CD4-positive, alpha-beta T cell treated with Interleukin-10 for 1 hour (primary cell): ENCODE measurements at regions not wholly inside any gene's neighbourhood (a gene's known extent, or its start where the extent isn't known, plus 50 kb on each side); places are given as distances from the start of the nearest gene placed in this dataset.
"Not testable (repeated sequence)": the region's sequence is repeated elsewhere in the genome, so short reads cannot be mapped to it uniquely, and the experiment has no call there.

Source experiments
- DNase-seq: peaks from one replicate; pipeline ENCODE4 v3.0.0-alpha.2; 2020

DNA sequence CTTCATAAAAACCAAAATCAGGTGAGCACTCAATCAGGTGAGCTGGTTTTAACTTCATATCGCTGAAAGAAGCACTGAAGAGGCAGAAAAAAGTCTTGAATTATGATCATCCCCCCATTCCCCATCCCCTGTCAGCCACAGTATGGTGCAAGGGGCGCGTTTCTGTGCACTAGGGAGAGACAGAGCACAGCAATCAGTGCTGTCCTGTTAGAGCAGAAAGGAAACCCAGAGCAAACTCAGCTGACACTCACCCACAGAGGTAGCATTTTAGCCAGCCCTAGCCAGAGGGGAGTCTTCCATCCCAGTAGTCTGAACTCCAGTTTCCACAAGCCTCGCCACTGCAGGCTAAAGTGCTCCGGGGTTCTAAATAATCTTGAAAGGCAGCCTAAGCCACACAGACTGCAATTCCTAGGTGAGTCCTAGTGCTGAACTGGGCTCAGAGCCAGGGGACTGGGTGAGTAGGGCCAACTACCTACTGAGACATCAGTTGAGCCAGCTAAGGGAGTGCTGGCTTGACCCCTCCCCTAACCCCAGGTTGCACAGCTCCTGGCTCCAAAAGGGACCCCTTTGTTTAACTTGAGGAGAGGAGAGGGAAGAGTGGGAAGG, 1352.6 kb upstream of the GJE1 start:
- DNase-seq, result no peak

DNA sequence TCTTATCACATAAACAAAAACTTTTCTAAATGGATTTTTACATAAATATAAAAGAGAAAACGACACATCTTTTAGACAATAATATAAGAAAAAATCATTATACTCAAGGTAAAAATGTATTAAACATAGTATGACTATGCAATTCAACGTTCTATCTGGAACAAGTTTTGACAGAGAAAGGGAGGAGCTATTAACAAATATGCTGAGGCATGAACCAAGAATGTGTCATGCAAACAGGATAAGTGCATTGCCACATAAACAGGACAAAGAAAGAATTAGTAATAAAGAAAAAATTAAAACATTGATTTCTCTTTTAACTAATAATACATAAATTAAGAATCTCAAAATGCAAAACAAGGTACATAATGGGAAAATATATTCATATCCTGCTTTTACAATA, 1353.4 kb upstream of the GJE1 start:
- no peak for DNase-seq

DNA sequence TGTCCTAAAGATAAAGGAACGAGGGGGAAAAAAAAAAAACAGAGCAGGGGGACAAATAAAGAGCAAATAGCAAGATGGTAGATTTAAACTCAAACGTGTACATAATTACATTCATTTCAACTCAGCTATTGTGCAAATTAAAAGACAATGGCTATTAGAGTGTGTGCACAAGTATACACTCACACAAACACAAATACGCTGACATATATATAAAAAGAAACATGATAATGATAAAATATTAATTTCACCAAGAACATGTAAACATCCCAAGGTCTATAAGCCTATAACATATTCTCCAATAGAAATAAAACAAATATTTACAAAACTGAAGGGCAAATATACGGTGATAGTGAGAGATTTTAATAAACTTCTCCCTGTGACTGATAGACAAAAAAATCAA, 1354.9 kb upstream of the GJE1 start:
- DNase-seq, result no peak

DNA sequence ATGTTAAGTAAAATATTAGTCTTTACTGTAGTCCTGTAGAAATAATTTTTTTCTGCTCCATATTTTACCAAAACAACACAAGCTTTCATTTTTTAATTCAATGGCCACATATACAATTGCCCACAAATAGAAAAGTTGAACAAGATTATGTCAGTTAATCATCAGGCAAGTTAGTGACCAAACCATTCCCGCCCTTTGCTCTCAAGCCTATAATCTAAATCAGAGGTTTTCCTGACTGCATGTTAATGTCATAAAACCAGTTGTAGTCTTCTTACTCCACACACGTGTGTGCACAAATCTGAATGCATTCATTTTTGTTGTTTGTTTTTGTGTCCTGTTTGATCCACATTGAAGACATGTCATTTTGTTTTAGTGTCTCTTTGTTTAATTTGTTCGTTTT, 1357.7 kb upstream of the GJE1 start:
- no peak for DNase-seq

DNA sequence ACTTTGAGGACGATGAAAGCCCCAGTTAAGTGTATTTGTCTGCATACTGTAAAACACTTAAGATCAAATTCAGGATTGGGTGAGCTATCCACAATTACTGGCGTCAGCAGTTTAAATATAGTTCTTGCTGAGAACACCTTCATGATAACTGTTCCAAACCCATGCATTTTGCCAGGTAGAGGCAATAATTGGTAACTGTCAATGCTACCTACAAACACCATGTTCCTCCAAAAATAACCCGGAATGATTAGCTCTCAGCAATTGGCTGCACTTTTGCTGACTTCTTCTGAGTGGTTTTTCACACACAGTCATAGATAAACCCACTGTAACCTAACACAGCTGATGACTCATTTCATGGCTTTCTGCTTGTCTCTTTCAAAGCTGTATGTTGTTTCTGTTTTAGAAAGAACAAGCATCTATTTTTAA, 1358.6 kb upstream of the GJE1 start:
- no peak for DNase-seq

DNA sequence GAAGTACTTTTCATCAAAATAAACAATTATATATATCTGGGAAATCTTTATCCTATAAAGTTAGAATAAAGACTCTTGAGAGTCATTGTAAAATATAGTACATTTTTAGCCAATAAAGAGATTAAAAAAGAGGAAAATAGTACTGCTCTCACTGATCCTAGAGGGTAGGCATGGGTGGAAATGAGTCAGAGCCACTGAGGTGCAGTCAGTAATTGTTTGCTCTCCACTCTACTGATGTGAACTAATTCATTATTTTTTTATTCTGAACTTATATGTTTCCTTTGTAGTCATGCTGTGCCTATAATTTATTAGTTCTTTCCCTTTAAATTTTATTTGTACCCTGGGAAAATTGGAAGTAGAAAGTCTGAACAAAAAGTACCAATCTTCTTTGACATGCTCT, 1359.4 kb upstream of the GJE1 start:
- no peak for DNase-seq

DNA sequence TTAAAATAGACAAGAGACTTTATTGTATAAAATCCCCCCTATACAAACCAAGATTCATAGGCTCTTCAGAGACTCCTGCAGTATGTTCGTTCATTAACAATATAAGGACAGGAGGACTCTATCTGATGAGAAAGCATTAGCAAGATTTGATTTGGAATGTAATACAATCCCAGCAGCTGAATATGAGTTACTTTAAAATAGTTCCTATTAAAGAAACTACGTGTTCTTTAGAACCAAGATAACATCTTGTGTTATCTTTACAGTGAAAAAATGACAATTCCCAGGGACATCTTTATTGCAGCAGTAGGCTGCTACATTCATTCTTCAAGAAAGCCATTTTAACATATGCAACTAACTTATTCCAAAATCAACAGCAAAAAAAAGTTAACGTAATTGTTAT, 1360.1 kb upstream of the GJE1 start:
- DNase-seq, result no peak

DNA sequence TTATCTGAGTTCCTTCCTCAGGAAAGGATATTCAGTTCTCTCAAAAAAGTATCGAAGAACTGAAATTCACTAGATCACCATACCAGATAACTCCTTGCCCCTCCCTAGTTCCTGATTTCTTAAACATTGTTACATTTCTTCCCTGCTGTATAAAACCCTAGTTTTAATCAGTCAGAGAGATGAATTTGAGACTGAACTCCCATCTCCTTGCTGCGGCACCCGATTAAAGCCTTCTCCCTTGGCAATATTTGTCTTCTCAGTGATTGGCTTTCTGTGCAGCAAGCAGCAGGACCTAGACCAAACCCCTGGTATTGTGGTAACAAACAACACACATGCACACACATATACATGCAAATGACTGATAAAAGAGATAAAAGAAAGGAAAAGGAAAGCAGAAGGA, 1364.6 kb upstream of the GJE1 start:
- no peak for DNase-seq

DNA sequence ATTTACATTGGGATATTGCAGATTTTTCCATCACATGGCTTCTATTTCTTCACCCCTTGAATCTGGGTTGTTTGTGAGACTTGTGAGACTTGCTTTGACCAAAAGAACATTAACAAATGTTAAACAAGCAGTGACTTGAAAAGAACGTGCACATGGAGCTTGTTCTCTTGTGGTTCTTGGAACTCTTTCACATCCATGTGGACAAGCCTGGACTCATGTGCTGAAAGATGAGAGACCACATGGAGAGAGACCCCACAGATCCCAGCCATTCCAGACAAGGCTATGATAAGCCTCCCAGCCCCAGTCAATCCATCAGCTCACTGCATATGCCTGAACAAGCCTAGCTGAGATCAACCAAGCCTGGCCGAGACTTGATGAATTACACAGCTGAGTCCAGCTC, 1365.7 kb upstream of the GJE1 start:
- no peak for DNase-seq

DNA sequence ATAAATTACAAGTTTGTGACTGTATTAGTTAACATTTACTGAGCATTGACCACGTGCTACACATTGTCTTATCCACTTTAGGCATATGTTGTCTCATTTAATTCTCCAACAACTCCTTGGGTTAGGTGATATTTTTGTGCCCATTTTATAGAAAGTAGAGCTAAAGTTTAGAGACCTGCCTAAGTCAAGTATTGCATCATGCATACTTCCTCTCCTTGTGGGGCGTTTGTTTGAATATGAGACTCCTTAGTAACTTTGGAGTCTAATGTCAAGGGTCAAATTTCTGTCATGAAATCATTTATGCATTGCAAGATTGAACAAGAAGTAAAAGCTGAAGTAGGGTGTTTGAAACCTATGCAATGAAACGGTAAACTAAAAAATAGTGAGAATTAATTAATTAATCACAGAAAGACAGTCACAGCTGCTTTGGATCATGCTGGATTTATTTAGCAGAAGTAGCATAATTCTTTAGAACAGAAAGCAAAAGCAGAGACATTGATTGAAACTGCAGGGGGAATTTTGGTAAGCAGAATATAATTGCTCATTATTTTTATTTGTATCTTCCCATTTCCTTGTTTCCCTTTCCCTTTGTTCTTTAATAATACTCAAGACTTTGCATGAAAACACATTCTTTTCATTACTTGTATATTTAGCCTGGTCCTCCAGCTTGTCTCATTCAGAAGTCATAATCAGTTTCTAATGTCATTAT, 1374.4 kb upstream of the GJE1 start:
- DNase-seq, result no peak

DNA sequence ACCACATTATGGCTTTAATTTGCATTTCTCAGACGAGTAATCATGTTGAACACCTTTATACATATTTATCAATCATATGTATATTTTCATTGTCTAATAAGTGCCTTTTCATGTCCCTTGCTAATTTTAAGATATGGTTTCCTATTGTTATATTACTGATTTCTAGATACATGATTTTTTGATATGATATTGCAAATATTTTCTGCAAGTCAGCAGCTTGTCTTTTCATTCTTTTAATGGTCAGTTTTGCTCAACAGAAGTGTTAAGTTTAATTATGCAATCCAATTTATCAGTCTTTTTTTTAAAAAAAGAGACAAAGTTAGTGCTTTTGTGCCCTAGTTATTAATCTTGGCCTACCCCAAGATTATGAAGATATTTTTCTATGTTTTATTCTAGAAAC, 1377.8 kb upstream of the CITED2 start:
- no peak for DNase-seq

DNA sequence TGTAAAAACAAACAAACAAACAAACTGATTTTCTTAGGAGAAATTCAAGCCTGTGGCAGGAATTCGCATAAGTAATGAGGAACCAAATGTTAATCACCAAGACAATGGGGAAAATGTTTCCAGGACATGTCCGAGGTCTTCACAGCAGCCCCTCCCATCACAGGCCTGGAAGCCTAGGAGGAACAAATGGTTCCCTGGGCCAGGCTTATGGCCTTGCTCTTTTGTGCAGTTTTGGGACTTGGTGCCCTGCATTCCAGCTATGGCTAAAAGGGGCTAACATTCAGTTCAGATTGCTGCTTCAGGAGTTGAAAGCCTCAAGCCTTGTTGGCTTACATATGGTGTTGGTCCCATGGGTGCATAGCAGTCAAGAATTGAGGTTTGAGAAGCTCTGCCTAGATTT, 1372.7 kb upstream of the CITED2 start:
- DNase-seq, result no peak

DNA sequence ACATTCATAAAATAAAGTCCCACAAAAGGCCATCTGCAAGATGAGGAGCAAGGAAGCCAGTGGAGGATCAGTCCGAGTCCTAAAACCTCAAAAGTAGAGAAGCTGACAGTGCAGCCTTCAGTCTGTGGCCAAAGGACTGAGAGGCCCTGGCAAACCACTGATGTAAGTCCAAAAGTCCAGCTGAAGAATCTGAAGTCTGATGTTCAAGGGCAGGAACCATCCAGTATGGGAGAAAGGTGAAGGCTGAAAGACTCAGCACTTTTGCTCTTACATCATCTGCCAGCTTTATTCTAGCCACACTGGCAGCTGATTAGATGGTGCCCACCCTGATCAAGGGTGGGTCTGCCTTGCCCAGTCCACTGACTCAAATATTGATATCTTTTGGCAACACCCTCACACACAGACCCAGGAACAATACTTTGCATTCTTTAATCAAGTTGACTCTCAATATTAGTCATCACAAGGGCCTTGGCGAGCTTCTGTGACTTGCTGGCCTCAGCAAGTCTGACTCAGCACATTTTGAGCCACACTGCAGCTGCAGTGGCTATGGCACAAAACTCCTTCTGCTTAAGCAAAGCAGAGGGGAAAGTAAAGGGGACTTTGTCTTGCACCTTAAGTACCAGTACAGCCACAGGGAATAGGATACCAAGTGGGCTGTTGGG, 1370.3 kb upstream of the CITED2 start:
- no peak for DNase-seq

DNA sequence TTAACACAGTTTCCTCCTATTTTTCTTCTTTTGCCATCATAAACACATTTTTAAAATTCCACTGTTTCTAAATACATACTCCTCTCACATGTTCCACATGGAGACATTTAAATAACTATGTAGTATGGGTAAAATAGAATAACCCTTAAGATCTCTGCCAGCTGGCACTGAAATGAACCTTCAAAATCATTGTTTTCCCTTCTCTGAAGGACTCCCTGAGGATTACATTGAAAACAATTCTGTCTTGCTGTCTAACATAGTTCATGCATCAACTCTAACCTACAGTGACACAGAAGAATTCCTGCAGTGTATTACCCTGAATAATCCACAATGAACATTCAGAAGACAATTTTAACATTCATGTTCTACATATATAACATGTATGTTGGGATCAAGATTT, 1361.8 kb upstream of the CITED2 start:
- no peak for DNase-seq

DNA sequence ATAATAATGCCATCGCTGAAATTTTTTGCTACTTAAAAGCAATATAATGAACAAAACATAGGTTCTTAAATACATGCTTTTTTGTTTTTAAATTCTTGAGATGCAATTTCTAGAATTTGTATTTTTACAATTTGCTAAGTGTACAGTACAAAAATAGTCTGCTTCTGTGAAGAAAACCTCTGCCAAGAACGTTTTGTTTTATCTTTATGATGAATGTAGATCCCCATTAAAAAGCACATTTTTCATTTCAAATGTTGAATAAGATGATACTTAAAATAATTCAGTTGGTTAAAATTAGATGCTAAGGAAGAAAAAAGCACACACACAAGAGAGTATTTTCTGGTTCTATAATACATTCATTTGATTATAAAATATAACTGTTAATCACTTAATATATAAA, 1358.5 kb upstream of the CITED2 start:
- no peak for DNase-seq

DNA sequence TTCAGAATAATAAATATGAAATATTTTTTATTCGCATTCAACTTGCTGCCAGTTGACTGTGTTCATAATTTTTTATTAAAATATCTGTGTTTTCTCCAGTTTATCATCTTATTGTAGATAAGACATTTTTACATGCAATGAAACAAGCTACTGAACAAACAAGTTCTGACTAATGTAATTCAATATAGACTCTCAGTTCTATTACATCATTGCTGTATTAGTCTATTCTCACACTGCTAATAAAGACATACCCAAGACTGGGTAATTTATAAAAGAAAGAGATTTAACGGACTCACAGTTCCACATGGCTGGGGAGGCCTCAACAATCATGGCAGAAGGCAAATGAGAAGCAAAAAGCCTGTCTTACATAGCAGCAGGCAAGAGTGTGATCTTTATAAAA, 1357.7 kb upstream of the CITED2 start:
- DNase-seq, result no peak

DNA sequence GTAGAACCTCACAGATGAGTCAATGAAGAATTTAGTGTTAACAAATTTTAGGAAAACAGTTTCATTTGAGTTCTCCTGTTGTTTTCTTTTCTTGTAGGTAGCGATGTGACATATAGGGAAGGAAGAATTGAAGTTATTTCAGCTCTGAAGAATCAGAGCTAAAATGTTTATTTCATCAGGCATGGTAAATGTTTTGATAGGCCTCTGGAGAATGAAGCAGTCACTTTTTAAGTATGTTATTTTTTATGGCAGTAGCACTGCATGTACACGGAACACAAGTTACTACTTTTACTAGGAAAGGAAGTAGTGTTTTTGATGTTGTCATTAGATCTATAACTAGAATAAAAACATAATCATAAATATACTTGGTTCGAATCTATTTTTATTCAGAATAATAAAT, 1357.3 kb upstream of the CITED2 start:
- DNase-seq, result no peak

DNA sequence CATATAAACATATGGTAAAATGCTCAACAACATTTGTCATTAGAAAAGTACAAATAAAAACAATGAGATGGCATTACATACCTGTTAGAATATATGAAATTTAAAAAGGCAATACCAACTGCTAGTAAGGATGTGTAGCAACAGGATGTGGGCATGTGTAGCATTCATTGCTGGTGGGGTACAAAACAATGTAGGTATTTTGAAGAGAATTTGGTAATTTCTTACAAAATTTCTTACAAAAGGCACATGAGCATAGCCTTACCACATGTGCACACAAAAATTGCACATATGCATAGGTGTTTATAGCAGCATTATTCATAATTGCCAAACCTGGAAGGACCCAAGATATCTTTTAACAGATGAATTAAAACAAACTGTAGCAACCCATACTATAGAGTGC, 1355.1 kb upstream of the CITED2 start:
- no peak for DNase-seq

DNA sequence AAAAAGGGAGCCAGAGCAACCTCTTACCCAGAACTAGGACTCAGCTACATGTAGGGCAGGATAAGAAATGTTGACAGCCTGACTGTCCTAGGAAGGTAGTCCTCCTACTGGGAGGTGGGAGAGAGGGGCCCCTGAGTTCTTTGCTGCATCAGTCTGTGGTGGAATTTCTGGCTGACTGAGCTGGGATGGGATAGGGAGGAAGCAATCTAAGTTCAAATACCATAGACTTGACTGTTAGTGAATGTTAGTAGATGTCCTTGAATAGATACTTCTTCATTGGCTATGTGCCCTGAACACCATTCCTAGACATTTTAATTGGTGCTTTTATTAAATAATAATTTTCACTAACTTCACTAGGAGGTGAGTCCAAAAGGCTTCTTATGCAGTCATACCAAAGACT, 1343.6 kb upstream of the CITED2 start:
- no peak for DNase-seq

DNA sequence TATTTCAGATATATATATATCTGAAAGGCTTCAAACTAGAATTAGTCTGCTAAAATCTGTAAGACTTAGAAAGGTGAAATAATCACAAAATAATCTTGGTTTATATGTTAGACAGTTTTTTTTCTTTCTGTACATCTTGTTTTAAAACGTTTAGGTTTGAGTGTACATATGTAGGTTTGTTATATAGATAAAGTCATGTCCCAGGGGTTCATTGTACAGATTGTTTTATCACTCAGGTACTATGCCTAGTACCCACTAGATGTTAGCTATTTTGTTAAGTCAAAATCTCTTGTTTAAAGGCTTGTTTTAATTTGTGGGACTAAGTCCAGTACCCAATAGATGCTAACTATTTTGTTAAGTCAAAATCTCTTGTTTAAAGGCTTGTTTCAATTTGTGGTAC, 1339.0 kb upstream of the CITED2 start:
- no peak for DNase-seq

DNA sequence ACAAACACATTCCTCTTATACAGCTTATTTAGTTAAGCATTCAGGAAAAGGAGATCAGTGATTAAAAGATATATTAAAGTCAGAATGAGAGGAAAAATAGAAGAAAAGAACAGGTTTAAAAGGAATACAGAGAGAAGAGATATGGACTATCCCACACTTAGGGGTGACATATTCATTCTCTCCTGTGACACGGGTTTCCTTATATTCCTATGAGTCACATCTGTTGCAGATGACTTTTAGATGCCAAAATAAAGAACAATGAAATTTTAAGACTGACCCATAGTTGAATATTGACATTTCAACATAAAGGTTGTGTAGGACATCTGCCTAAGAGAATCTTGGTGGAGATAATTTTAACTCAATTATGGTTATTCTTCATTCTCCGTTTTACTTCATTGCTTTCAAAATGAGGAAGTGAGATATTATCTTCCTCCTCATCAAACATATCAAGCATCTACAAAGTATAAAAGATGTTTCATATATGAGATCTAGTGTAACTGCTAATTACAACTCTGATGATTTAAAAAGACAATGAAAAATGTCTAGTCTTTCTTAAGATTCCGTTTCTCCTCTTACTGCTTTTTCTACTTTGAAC, 1336.7 kb upstream of the CITED2 start:
- DNase-seq, result no peak

DNA sequence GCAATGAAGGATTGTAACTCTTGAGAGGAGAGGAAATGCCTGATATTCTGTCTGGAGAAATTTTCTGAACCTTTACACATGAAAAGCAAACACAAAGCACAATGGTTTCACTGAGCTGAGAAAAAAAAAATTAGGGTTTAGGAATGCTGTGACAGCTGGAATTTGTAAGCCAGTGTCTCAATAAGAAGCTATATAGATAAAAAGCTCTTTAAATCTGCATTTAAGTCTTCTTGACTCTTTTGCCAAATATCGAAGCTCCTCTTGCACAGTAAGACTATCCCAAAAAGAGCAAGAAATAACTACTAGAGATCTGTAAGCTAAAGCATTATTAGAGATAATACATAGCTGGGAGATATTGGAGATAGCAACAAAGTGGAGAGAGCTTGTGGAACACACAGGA, 1334.0 kb upstream of the CITED2 start:
- no peak for DNase-seq

DNA sequence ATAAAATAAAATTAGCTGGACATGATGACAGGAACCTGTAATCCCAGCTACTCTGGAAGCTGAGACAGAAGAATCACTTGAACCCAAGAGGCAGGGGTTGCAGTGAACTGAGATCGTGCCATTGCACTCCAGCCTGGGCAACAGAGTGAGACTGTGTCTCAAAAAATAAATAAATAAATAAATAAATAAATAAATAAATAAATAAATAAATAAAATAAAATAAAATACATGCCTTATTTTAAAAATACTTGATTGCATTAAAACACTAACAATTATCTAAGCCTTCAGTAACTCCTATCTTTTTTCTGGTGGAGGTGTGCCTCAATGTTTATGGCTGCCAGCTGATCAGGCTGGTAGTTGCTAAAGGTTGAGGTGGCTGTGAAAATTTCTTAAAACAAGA, 1329.6 kb upstream of the CITED2 start:
- not testable (repeated sequence) for DNase-seq

DNA sequence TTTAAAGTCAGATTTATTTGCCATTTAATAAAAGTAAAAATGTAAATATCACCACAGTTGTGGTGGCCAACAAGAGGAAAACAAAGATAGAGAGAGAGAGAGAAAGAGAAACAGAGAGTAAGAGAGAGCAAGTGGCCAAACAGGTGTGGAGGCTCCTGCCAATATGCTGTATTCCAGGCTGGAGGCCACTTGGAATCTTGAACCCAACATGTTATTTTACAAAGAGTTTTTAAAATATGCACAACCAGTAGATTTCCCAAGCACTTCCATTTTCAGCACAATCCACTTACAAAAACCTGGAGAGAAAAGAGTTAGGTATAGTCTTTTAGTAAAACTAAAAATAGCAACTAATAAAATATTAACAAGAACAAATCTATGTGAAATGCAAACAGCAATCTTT, 1323.1 kb upstream of the CITED2 start:
- no peak for DNase-seq
